Psoas muscle (tissue), 7 donors: ENCODE measurements at regions not wholly inside any gene's neighbourhood (a gene's known extent, or its start where the extent isn't known, plus 50 kb on each side); places are given as distances from the start of the nearest gene placed in this dataset.

Source experiments
- ATAC-seq, 4 donors: fragments of 200-7000 bp; cut with Tn5 transposase; one replicate each; pipeline ENCODE4 v1.9.1; 2020; ENCODE audit warnings: moderate library complexity in 3 of 4, mild to moderate bottlenecking in 2 of 4
- DNase-seq, 2 donors: peaks; one replicate each; pipeline ENCODE4 v3.0.0-alpha.2; 2020
- H3K27ac ChIP-seq: fragments of 200-600 bp; one replicate; pipeline ENCODE4 v1.8.0; 2022
- H3K27me3 ChIP-seq, 3 donors: fragments of 200-600 bp in 1 of 3; one replicate each; pipeline versions ENCODE4 v1.6.1 to v1.8.0; 2013 to 2022; ENCODE audit warnings: low read length in 2 of 3, mild to moderate bottlenecking in 2 of 3, moderate library complexity in 1 of 3; ENCODE audit not compliant: insufficient read depth in 3 of 3
- H3K36me3 ChIP-seq, 2 donors: fragments of 200-600 bp in 1 of 2; one replicate each; pipeline versions ENCODE4 v1.6.1 to v1.8.0; 2013 to 2022; ENCODE audit warnings: low read depth in 1 of 2, mild to moderate bottlenecking in 1 of 2, moderate library complexity in 1 of 2; ENCODE audit not compliant: insufficient read depth in 1 of 2
- H3K4me1 ChIP-seq: fragments of 200-600 bp; one replicate; pipeline ENCODE4 v1.8.0; 2022
- H3K4me3 ChIP-seq: fragments of 200-600 bp; one replicate; pipeline ENCODE4 v1.8.0; 2022; ENCODE audit warnings: mild to moderate bottlenecking
- H3K9me3 ChIP-seq: fragments of 200-600 bp; one replicate; pipeline ENCODE4 v1.8.0; 2022
- CTCF ChIP-seq: fragments of 200-600 bp; IDR thresholded peaks from one replicate; pipeline ENCODE4 v1.8.0; 2022; ENCODE audit warnings: antibody characterized with exemption
- WGBS, 3 donors: extraction: QIAGEN DNeasy Blood & Tissue Kit; methylation state at CpG; one replicate each; pipeline versions ENCODE4 v1.1.6 to v1.1.7; 2013; 5-methylcytosine and 5-hydroxymethylcytosine counted together
- intact Hi-C, 2 donors: fragments of 100-400 bp; cut with DNase I; formaldehyde crosslinking; loops; one replicate each; pipeline versions ENCODE4 v1.11.0 to v1.14.2; 2022
- donor health status: healthy with polysubstance abuse.
- donor health status: DM: no; HTN: no; CAD: no; lungs with moderate emphysema.
- donor health status: Bipolar disorder and iron deficiency.
- donor health status: healthy.
- donor health status: DM: yes; HTN: yes; CAD: no.
- donor health status: DM: no; HTN: no; CAD: no.
- donor health status: DM: yes; HTN: yes; CAD: no.

GRCh38 chr1:163442231-163442879, 120.6 kb downstream of the NUF2 start:
- ATAC-seq: no peak
- Histone ChIP-seq H3K36me3 (no peaks in the 10 kb centered on the region), H3K27ac (no peak overlapping the region), H3K4me3 (no peak overlapping the region), H3K4me1 (no peaks in the 10 kb centered on the region), H3K27me3 (no peaks in the 10 kb centered on the region), H3K9me3 (no peaks in the 10 kb centered on the region)
- DNase-seq: no peak
- no peak for TF ChIP-seq CTCF
- 76 to 85% (median 78%) methylated on average over 4 of the region's 4 CpGs for WGBS, 3 donors
- intact Hi-C loops: no loop called here

- no peaks in the 10 kb centered on the region for H3K9me3 ChIP-seq
- WGBS, 3 donors: 76 to 87% (median 85%) methylated on average over 7 of the region's 7 CpGs
- H3K4me1 ChIP-seq: no peaks in the 10 kb centered on the region
- no peak overlapping the region for H3K27ac ChIP-seq
- H3K4me3 ChIP-seq: no peak overlapping the region
- H3K27me3 ChIP-seq: no peaks in the 10 kb centered on the region
- ATAC-seq: no peak
- intact Hi-C loops: no loop called here
- no peaks in the 10 kb centered on the region for H3K36me3 ChIP-seq
- no peak for DNase-seq
- no peak for TF ChIP-seq CTCF
These were observed 121.1 kb downstream of the NUF2 start for GRCh38 chr1:163442895-163443294.

- no peak overlapping the region for H3K27ac ChIP-seq
- no peaks in the 10 kb centered on the region for H3K27me3 ChIP-seq
- no peak for ATAC-seq
- no peak for DNase-seq
- no peaks in the 10 kb centered on the region for H3K4me1 ChIP-seq
- H3K9me3 ChIP-seq: no peaks in the 10 kb centered on the region
- TF ChIP-seq CTCF: no peak
- H3K36me3 ChIP-seq: no peaks in the 10 kb centered on the region
- 67 to 79% (median 75%) methylated on average over 4 of the region's 4 CpGs for WGBS, 3 donors
- intact Hi-C loops: no loop called here
- no peak overlapping the region for H3K4me3 ChIP-seq
These were observed 122.1 kb downstream of the NUF2 start for GRCh38 chr1:163443863-163444262.

GRCh38 chr1:163444665-163445064, 122.9 kb downstream of the NUF2 start:
- H3K9me3 ChIP-seq: no peaks in the 10 kb centered on the region
- H3K36me3 ChIP-seq: no peaks in the 10 kb centered on the region
- H3K27ac ChIP-seq: no peak overlapping the region
- intact Hi-C loops: no loop called here
- DNase-seq (no peak), ATAC-seq (no peak)
- no peak overlapping the region for H3K4me3 ChIP-seq
- TF ChIP-seq CTCF: no peak
- WGBS, 3 donors: 22 to 28% (median 25%) methylated on average over 2 of the region's 2 CpGs
- H3K4me1 ChIP-seq: no peaks in the 10 kb centered on the region
- H3K27me3 ChIP-seq: no peaks in the 10 kb centered on the region

GRCh38 chr1:163450986-163451385, 129.2 kb downstream of the NUF2 start:
- intact Hi-C loops: no loop called here
- Histone ChIP-seq H3K4me3 (no peak overlapping the region), H3K4me1 (no peaks in the 10 kb centered on the region), H3K9me3 (no peaks in the 10 kb centered on the region), H3K36me3 (no peaks in the 10 kb centered on the region), H3K27ac (no peak overlapping the region), H3K27me3 (no peaks in the 10 kb centered on the region)
- ATAC-seq: no peak
- no peak for TF ChIP-seq CTCF
- DNase-seq: no peak
